ENCODE measurements at regions not wholly inside any gene's neighbourhood (a gene's known extent, or its start where the extent isn't known, plus 50 kb on each side); places are given as distances from the start of the nearest gene placed in this dataset.

GRCh38 chr6:23021487-23021886 is 452.1 kb downstream of the HDGFL1 start:
- DNase-seq = no peak
- H3K27me3 ChIP-seq (ENCODE audit: control insufficient read depth, insufficient read depth) = no peaks in the 10 kb centered on the region
- no peak overlapping the region for H3K27ac ChIP-seq (ENCODE audit: low read length)
- intact Hi-C loops (cut with DNase I) = no loop called here
- H3K4me3 ChIP-seq (ENCODE audit: low read length) = no peak overlapping the region
- H3K4me1 ChIP-seq (ENCODE audit: control insufficient read depth, insufficient read depth, low read length) = no peaks in the 10 kb centered on the region
- ATAC-seq = no peak
- H3K9me3 ChIP-seq (ENCODE audit: control insufficient read depth, low read length) = no peaks in the 10 kb centered on the region

DNA sequence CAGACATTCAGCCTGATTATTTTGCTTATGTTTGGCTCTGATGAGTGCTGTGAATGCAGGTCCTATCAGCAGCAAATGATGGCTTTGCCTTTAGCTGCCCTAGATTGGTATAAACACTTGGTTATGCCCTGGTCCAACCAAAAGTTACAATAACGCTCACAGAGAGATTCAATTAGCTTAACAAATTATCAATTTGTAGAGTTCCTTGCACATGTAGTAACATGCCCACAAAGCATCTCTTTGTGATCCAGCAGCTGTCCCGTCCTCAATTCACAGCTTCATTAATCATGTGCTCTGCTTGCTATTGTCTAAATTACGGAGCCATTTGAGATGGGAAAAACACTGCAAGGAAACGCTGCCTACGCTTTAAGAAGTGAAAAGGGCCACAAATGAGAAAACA is 457.9 kb downstream of the HDGFL1 start:
- Histone ChIP-seq H3K9me3 (ENCODE audit: control insufficient read depth, low read length) (no peaks in the 10 kb centered on the region), H3K27ac (ENCODE audit: low read length) (no peak overlapping the region), H3K4me3 (ENCODE audit: low read length) (no peak overlapping the region), H3K27me3 (ENCODE audit: control insufficient read depth, insufficient read depth) (no peaks in the 10 kb centered on the region), H3K4me1 (ENCODE audit: control insufficient read depth, insufficient read depth, low read length) (no peaks in the 10 kb centered on the region)
- 85% methylated on average over 5 of the region's 5 CpGs for WGBS
- DNase-seq (no peak), ATAC-seq (no peak)
- intact Hi-C loops (cut with DNase I) = no loop called here

DNA sequence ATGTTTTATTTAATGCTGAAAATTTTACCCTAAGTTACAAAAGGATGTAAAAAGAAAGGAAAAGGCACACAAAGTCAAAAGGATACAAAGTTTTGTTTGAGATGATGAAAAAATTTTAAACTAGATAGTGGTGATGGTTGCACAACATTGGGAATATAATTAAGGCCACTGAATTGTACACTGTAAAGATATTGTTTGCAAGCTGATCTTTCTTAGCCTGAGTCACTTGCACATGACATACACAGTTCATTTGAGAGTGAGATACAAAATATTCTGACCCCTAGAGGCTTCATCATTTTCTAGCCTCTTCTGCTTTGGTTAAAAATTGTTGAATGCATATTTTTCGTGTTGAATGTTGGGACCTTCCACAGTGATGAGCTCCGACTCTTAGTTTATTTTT is 462.6 kb downstream of the HDGFL1 start:
- Histone ChIP-seq H3K27me3 (ENCODE audit: control insufficient read depth, insufficient read depth) (no peaks in the 10 kb centered on the region), H3K4me1 (ENCODE audit: control insufficient read depth, insufficient read depth, low read length) (no peaks in the 10 kb centered on the region), H3K9me3 (ENCODE audit: control insufficient read depth, low read length) (no peaks in the 10 kb centered on the region), H3K4me3 (ENCODE audit: low read length) (no peak overlapping the region), H3K27ac (ENCODE audit: low read length) (no peak overlapping the region)
- no peak for ATAC-seq
- intact Hi-C loops (cut with DNase I) = no loop called here
- no peak for DNase-seq
- WGBS = 93% methylated on average over 2 of the region's 2 CpGs

DNA sequence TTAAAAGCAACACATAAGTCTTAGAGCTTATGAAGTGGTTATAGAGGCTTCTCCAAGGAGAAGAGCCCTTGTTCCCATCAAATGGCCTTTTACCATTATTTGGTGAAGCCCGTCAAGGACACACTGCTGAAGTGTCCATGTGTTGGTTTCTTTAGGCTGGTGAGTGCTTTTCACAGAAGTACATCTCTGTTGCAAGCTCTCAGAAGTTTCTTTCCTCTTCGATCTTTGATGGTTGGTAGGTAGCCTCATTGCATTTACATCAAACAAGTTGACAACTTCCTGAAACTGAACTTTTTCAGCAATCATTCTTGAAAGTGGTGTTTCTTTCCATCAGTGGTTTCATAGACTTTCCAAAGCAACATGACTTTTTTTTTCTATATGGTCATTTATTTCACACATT is 465.6 kb downstream of the HDGFL1 start:
- no peaks in the 10 kb centered on the region for H3K27me3 ChIP-seq (ENCODE audit: control insufficient read depth, insufficient read depth)
- WGBS = 97% methylated on average over 2 of the region's 2 CpGs
- H3K9me3 ChIP-seq (ENCODE audit: control insufficient read depth, low read length) = no peaks in the 10 kb centered on the region
- DNase-seq (no peak), ATAC-seq (no peak)
- no peak overlapping the region for H3K4me3 ChIP-seq (ENCODE audit: low read length)
- no peaks in the 10 kb centered on the region for H3K4me1 ChIP-seq (ENCODE audit: control insufficient read depth, insufficient read depth, low read length)
- intact Hi-C loops (cut with DNase I) = no loop called here
- H3K27ac ChIP-seq (ENCODE audit: low read length) = no peak overlapping the region

DNA sequence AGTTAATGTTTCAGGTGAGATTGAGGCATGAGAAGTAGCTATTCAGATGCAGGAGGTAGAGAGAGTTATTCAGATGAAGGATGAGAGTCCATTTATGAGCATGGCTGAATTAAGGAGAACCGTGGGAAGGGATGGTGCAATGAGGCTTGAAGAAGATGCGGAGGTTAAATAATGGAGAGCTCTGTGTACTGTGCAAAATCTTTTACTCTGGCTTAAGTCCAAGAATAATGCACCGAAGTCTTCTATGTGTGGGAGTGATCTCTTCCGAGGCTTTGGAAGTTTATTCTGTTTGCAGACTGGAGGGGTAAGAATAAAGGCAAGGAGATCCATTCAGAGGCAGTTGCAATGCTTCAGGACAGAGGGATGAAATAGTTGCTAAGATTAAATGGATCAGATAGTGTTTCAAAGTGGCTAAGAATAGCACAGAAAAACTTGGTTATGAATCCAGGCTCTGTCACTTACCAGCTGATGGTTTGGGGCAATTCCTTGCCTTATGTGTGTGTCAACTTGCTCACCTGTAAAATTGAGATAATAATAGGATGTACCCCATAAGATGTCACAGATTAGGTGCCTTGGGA is 467.1 kb downstream of the HDGFL1 start:
- no peak for ATAC-seq
- no peak for DNase-seq
- intact Hi-C loops (cut with DNase I) = no loop called here
- no peak overlapping the region for H3K4me3 ChIP-seq (ENCODE audit: low read length)
- H3K27me3 ChIP-seq (ENCODE audit: control insufficient read depth, insufficient read depth) = no peaks in the 10 kb centered on the region
- no peaks in the 10 kb centered on the region for H3K9me3 ChIP-seq (ENCODE audit: control insufficient read depth, low read length)
- WGBS = 43% methylated on average over 4 of the region's 4 CpGs
- no peak overlapping the region for H3K27ac ChIP-seq (ENCODE audit: low read length)
- no peaks in the 10 kb centered on the region for H3K4me1 ChIP-seq (ENCODE audit: control insufficient read depth, insufficient read depth, low read length)

DNA sequence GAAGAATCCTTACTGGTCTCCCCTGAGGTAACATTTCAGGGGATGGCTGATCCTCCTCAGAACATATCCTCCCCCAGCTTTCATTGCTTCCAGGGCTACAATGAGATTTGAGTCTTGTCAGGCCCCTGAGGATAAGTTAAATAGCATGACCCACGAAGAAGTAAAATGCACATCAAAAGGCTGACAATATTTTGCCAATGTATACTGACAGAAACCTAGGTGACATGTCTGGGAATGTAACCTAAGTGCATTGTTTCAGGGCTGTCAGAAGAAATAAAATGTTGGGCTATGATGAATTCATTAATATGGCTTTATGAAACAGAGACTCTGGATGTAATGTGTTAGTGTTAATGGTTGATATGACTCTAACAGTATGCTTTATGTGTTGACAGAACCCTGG is 471.5 kb downstream of the HDGFL1 start:
- 90% methylated on average over 1 of the region's 1 CpG for WGBS
- no peaks in the 10 kb centered on the region for H3K27me3 ChIP-seq (ENCODE audit: control insufficient read depth, insufficient read depth)
- no peak for ATAC-seq
- intact Hi-C loops (cut with DNase I) = no loop called here
- H3K27ac ChIP-seq (ENCODE audit: low read length) = no peak overlapping the region
- no peak overlapping the region for H3K4me3 ChIP-seq (ENCODE audit: low read length)
- no peaks in the 10 kb centered on the region for H3K4me1 ChIP-seq (ENCODE audit: control insufficient read depth, insufficient read depth, low read length)
- DNase-seq = no peak
- H3K9me3 ChIP-seq (ENCODE audit: control insufficient read depth, low read length) = no peaks in the 10 kb centered on the region

DNA sequence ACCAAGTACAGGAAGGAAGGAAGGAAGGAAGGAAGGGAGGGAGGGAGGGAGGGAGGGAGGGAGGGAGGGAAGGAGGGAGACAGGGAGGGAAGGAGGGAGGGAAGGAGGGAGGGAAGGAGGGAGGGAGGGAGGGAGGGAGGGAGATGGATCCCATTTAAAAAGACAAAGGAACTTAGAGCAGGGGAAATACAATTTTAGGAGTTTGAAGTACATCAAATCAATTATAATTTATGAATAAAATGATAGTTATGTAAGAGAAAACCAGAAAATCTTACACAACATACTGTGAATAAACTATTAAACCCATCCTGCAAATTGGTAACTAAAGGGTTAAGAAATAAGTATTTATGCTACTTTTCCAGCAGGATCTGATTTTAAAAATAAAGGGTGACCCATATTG is 475.9 kb downstream of the HDGFL1 start:
- ATAC-seq (no peak), DNase-seq (no peak)
- Histone ChIP-seq H3K4me1 (ENCODE audit: control insufficient read depth, insufficient read depth, low read length) (no peaks in the 10 kb centered on the region), H3K27ac (ENCODE audit: low read length) (no peak overlapping the region), H3K27me3 (ENCODE audit: control insufficient read depth, insufficient read depth) (no peaks in the 10 kb centered on the region), H3K9me3 (ENCODE audit: control insufficient read depth, low read length) (no peaks in the 10 kb centered on the region), H3K4me3 (ENCODE audit: low read length) (no peak overlapping the region)
- intact Hi-C loops (cut with DNase I) = no loop called here

- intact Hi-C loops (cut with DNase I) = no loop called here
Observed at GRCh38 chr6:23055523-23055922, 486.2 kb downstream of the HDGFL1 start.

DNA sequence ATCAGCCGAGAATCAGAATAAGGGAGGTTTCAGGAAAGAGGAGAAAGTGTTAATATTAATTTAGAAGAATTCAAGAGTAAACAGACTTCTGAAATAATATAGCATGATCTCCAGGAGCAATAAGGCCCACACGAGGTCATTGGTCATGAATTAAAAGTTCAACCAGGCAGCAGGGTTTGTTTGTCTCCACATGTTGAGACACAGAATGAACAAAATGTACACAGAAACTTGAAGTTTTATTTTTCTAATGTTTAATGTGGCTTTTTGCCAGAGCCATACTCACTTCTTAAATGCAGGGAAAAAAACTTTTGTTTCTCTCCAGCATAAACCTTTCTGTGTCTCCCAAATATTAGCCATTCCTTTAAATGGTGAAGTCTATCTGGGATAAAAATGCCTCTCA is 504.5 kb downstream of the HDGFL1 start:
- ATAC-seq (no peak), DNase-seq (no peak)
- no peak overlapping the region for H3K4me3 ChIP-seq (ENCODE audit: low read length)
- 65% methylated on average over 2 of the region's 2 CpGs for WGBS
- intact Hi-C loops (cut with DNase I) = no loop called here
- H3K4me1 ChIP-seq (ENCODE audit: control insufficient read depth, insufficient read depth, low read length) = no peaks in the 10 kb centered on the region
- H3K27me3 ChIP-seq (ENCODE audit: control insufficient read depth, insufficient read depth) = no peaks in the 10 kb centered on the region
- H3K27ac ChIP-seq (ENCODE audit: low read length) = no peak overlapping the region
- no peaks in the 10 kb centered on the region for H3K9me3 ChIP-seq (ENCODE audit: control insufficient read depth, low read length)

More at GRCh38 chr6:23055523-23055922, 486.2 kb downstream of the HDGFL1 start:
- Histone ChIP-seq H3K27me3 (ENCODE audit: control insufficient read depth, insufficient read depth) (no peaks in the 10 kb centered on the region), H3K27ac (ENCODE audit: low read length) (no peak overlapping the region), H3K9me3 (ENCODE audit: control insufficient read depth, low read length) (no peaks in the 10 kb centered on the region), H3K4me1 (ENCODE audit: control insufficient read depth, insufficient read depth, low read length) (no peaks in the 10 kb centered on the region), H3K4me3 (ENCODE audit: low read length) (no peak overlapping the region)
- 60% methylated on average over 4 of the region's 4 CpGs for WGBS
- ATAC-seq = peak in 1 of 2 donors; percentile 54
- DNase-seq = no peak

GRCh38 chr6:23077772-23078171 is 508.4 kb downstream of the HDGFL1 start:
- H3K27me3 ChIP-seq (ENCODE audit: control insufficient read depth, insufficient read depth) = no peaks in the 10 kb centered on the region
- intact Hi-C loops (cut with DNase I) = no loop called here
- H3K4me1 ChIP-seq (ENCODE audit: control insufficient read depth, insufficient read depth, low read length) = no peaks in the 10 kb centered on the region
- H3K9me3 ChIP-seq (ENCODE audit: control insufficient read depth, low read length) = no peaks in the 10 kb centered on the region
- no peak overlapping the region for H3K4me3 ChIP-seq (ENCODE audit: low read length)
- no peak overlapping the region for H3K27ac ChIP-seq (ENCODE audit: low read length)
- ATAC-seq (no peak), DNase-seq (no peak)
- WGBS = 80% methylated on average over 3 of the region's 3 CpGs

DNA sequence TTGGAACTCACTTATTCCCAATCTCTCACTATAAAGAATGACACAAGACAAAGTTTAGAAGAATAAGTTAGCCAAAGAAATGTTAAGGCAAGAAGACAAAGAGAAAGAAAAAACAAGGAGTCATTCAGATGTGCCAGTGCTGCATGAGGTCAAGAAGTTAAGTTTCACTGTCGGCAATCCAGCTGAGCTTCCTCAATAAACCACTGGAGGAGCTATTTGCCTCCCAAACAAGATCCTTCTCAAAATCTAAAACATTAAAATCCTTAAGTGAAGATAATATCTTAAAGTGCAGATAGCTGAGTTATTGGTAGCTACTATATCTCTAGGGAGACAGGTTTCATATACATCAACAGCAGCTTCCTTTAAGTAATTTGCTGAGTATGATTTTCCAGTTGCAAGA is 512.3 kb downstream of the HDGFL1 start:
- 75% methylated on average over 1 of the region's 1 CpG for WGBS
- Histone ChIP-seq H3K4me1 (ENCODE audit: control insufficient read depth, insufficient read depth, low read length) (no peaks in the 10 kb centered on the region), H3K27ac (ENCODE audit: low read length) (no peak overlapping the region), H3K27me3 (ENCODE audit: control insufficient read depth, insufficient read depth) (no peaks in the 10 kb centered on the region), H3K4me3 (ENCODE audit: low read length) (no peak overlapping the region), H3K9me3 (ENCODE audit: control insufficient read depth, low read length) (no peaks in the 10 kb centered on the region)
- no peak for ATAC-seq
- intact Hi-C loops (cut with DNase I) = no loop called here
- DNase-seq = no peak

- no peak for DNase-seq
- Histone ChIP-seq H3K9me3 (ENCODE audit: control insufficient read depth, low read length) (no peaks in the 10 kb centered on the region), H3K27me3 (ENCODE audit: control insufficient read depth, insufficient read depth) (no peaks in the 10 kb centered on the region), H3K4me3 (ENCODE audit: low read length) (no peak overlapping the region), H3K27ac (ENCODE audit: low read length) (no peak overlapping the region), H3K4me1 (ENCODE audit: control insufficient read depth, insufficient read depth, low read length) (no peaks in the 10 kb centered on the region)
- intact Hi-C loops (cut with DNase I) = no loop called here
- no peak for ATAC-seq
- WGBS = 82% methylated on average over 2 of the region's 2 CpGs
Observed at GRCh38 chr6:23086100-23086499, 516.7 kb downstream of the HDGFL1 start.

Data from right cardiac atrium (tissue), 5 donors.